ENCODE measurements at regions not wholly inside any gene's neighbourhood (a gene's known extent, or its start where the extent isn't known, plus 50 kb on each side); places are given as distances from the start of the nearest gene placed in this dataset.

- no peak for TF ChIP-seq CTCF (conservative IDR thresholded peaks at IDR 0.05)
- H3K27ac ChIP-seq = no peak overlapping the region
These were observed 692.8 kb upstream of the SGCG start for GRCh38 chr13:22487932-22488331.

- no peak for TF ChIP-seq CTCF (conservative IDR thresholded peaks at IDR 0.05)
- H3K27ac ChIP-seq = no peak overlapping the region
These were observed 691.0 kb upstream of the SGCG start for GRCh38 chr13:22489771-22490170.

GRCh38 chr13:22495819-22496218, 685.0 kb upstream of the SGCG start:
- no peak for TF ChIP-seq CTCF (conservative IDR thresholded peaks at IDR 0.05)
- no peak overlapping the region for H3K27ac ChIP-seq

GRCh38 chr13:22496803-22497508, 683.8 kb upstream of the SGCG start:
- no peak for TF ChIP-seq CTCF (conservative IDR thresholded peaks at IDR 0.05)
- H3K27ac ChIP-seq = no peak overlapping the region

GRCh38 chr13:22497991-22498780, 682.6 kb upstream of the SGCG start:
- no peak overlapping the region for H3K27ac ChIP-seq
- no peak for TF ChIP-seq CTCF (conservative IDR thresholded peaks at IDR 0.05)

- no peak overlapping the region for H3K27ac ChIP-seq
- TF ChIP-seq CTCF (conservative IDR thresholded peaks at IDR 0.05) = no peak
These were observed 680.9 kb upstream of the SGCG start for GRCh38 chr13:22499919-22500318.

GRCh38 chr13:22505489-22505888, 675.3 kb upstream of the SGCG start:
- H3K27ac ChIP-seq = no peak overlapping the region
- no peak for TF ChIP-seq CTCF (conservative IDR thresholded peaks at IDR 0.05)
